GM10266 (cell line): ENCODE measurements at regions not wholly inside any gene's neighbourhood (a gene's known extent, or its start where the extent isn't known, plus 50 kb on each side); places are given as distances from the start of the nearest gene placed in this dataset.

ENCODE experiments used
- DNase-seq: peaks from one replicate; pipeline ENCODE4 v3.0.0; 2012; ENCODE audit errors: extremely low spot score
- CTCF ChIP-seq: IDR thresholded peaks from 2 replicates; pipeline ENCODE4 v1.5.1; 2012; ENCODE audit warnings: mild to moderate bottlenecking, low read depth; ENCODE audit not compliant: control insufficient read depth, insufficient read depth; ENCODE audit errors: missing control alignments

DNA sequence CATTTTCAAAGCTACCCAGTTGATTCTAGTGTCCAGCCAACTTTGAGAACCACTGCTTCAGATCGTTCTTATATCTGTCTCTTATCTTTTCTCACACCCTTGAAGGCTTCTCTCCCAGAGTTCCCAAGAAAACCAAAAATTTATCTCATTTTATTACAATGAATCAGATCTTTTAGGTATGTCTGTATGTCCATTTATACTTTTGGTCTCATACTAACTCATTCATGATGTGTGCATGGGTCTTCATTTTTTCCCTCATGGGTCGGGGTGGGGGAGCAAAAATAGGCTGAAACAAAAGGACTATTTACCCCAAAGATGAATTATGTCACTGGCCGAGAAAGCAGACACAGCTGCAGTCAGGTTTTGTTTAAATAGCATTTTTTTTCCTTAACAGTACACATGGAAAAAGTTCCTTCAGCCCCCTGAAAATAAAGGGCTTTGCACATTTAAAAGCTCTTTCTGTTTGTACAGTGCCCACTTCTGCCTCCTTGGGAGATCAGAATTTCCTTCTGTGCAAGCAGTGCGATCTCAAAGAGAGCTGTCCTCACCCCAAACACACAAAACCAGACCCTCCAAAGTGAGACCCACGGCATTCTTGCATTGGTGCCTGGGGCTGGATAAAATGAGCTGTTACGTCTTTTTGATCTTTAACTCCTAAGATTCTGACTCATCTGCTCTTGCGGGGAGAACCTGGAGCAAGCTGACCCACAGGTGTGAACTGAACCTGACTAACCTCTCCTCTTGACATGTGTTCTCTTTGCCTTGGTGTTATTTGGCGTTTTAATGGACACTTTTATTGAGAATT is 251.2 kb upstream of the ELAC2 start:
- no peak for TF ChIP-seq CTCF
- DNase-seq = no peak

- no peak for TF ChIP-seq CTCF
- no peak for DNase-seq
These were observed 248.8 kb upstream of the ELAC2 start for GRCh38 chr17:13266606-13267005.

GRCh38 chr17:13265311-13265710 is 247.5 kb upstream of the ELAC2 start:
- no peak for TF ChIP-seq CTCF
- no peak for DNase-seq

DNA sequence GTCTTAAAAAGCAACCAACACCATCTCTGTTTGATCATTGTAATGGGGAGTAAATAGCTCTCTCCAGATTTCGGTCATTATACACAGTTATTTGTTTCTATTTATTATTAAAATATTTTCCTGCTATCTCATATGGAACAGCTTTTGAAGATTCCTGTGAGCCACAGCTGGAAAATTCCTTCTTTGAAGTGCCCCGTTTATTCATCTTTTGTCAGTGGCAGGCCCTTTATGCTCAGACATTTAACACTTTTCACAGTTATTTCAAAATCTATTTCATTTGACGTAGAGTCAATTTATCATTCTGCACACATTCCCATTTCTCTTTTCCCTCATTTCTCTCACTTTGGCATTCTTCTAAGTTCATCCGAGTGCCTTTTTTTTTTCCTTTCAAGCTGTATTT is 245.9 kb upstream of the ELAC2 start:
- no peak for TF ChIP-seq CTCF
- no peak for DNase-seq

- no peak for DNase-seq
- TF ChIP-seq CTCF = no peak
These were observed 238.7 kb upstream of the ELAC2 start for GRCh38 chr17:13256545-13256944.

DNA sequence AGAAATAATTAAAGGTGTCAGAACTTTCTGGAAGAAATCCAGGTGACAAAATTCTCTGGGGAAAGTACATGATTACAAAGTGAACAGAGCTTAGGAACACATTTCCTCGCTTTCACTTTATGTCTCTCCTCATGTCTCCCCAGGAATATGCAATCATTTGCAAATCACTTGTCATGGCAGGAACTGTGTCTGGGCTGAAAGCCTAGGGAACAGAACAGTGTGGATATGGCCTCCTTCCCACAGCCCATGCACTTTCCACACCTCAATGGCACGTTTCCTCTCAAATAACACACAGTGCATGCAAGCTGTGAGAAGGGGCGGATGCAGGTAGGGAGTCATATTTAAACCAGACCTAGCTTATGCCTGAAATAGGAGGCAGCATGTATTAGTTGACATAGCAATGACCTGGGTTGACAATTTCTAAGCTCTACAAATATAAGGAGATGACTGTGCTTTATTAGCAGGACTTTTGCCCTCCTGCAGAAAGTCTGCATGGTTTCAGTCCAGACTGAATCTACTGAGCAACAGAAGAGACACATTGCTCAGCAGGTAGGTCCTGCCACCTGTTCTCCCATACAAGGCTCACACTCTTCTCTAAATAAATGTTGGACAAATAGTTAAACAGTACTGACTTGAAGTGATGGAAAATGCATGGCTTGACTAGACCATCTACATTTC is 236.0 kb upstream of the ELAC2 start:
- DNase-seq = no peak
- no peak for TF ChIP-seq CTCF

- TF ChIP-seq CTCF = no peak
- no peak for DNase-seq
These were observed 226.7 kb upstream of the ELAC2 start for GRCh38 chr17:13244513-13244912.
